Activated CD4-positive, alpha-beta T cell treated with anti-CD3 and anti-CD28 coated beads, Interleukin-2, amount 10 ng/mL, durations not matched to agents 24 days and 14 days (primary cell): ENCODE measurements at regions not wholly inside any gene's neighbourhood (a gene's known extent, or its start where the extent isn't known, plus 50 kb on each side); places are given as distances from the start of the nearest gene placed in this dataset.

ENCODE experiments used
- DNase-seq: peaks from one replicate; pipeline ENCODE4 v3.0.0; 2022
- H3K27ac Mint-ChIP-seq: one replicate; pipeline ENCODE4 v1.8.0; 2022; ENCODE audit warnings: mild to moderate bottlenecking, mixed read lengths
- H3K27me3 Mint-ChIP-seq: one replicate; pipeline ENCODE4 v1.8.0; 2022; ENCODE audit warnings: mixed read lengths
- H3K36me3 Mint-ChIP-seq: one replicate; pipeline ENCODE4 v1.8.0; 2022; ENCODE audit warnings: low read depth, mild to moderate bottlenecking, mixed read lengths
- H3K4me1 Mint-ChIP-seq: one replicate; pipeline ENCODE4 v1.8.0; 2021; ENCODE audit warnings: mixed read lengths
- H3K4me3 Mint-ChIP-seq: one replicate; pipeline ENCODE4 v1.8.0; 2022; ENCODE audit warnings: mild to moderate bottlenecking, moderate library complexity, mixed read lengths
- H3K9me3 Mint-ChIP-seq: one replicate; pipeline ENCODE4 v1.8.0; 2021; ENCODE audit warnings: mixed read lengths
- intact Hi-C: fragments of 100-400 bp; cut with micrococcal nuclease; formaldehyde crosslinking; loops from one replicate; pipeline ENCODE4 v1.15.1; 2023

DNA sequence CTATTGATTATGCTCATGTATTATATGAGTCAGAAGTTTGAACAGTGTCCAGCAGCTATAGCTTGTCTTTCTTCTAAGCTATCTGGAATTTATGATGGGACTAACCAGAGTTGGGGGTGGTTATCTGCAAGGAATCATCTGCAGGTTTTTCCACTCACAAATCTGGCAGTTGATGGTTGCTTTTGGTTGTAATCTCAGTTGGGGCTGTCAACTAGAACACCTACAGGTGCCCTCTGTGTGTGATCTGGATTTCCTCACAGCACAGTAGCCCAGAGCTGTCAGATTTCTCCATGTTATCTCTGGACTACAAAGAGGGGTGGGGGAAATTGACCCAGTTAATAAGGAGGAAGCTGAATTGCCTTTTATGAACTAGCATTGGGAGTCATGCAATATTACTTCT is 51.4 kb upstream of the MAP9 start:
- Mint-ChIP-seq H3K27me3 (peaks cover 5% of the 10 kb centered on the region), H3K9me3 (no peaks in the 10 kb centered on the region), H3K4me1 (peaks cover 2% of the 10 kb centered on the region), H3K27ac (no peak overlapping the region), H3K4me3 (no peak overlapping the region), H3K36me3 (no peaks in the 10 kb centered on the region)
- intact Hi-C loops: no loop called here
- DNase-seq: no peak

DNA sequence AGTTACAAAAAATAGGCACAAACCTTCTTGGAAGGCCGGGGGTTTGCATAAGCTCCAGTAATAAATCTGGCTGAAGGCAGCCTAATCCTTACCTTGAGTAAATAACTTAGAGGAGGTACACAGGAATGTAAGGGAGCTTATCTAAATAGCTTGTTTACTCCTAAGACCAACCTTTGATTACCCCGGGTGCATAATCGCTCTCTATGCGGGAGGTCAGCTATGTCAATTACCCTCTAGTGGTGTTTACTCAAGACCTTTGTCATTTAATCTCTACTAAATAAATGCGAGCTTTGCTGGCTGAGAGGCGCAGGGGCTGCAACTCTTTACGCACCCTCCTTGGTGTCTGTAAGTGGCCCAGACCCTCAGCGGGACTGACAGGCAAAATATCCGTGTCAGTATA is 50.2 kb upstream of the MAP9 start:
- H3K36me3 Mint-ChIP-seq: no peaks in the 10 kb centered on the region
- H3K27me3 Mint-ChIP-seq: peaks cover 5% of the 10 kb centered on the region
- no peak for DNase-seq
- intact Hi-C loops: no loop called here
- H3K27ac Mint-ChIP-seq: no peak overlapping the region
- no peaks in the 10 kb centered on the region for H3K9me3 Mint-ChIP-seq
- no peak overlapping the region for H3K4me3 Mint-ChIP-seq
- peaks cover 2% of the 10 kb centered on the region for H3K4me1 Mint-ChIP-seq
